ENCODE measurements at regions not wholly inside any gene's neighbourhood (a gene's known extent, or its start where the extent isn't known, plus 50 kb on each side); places are given as distances from the start of the nearest gene placed in this dataset.

DNA sequence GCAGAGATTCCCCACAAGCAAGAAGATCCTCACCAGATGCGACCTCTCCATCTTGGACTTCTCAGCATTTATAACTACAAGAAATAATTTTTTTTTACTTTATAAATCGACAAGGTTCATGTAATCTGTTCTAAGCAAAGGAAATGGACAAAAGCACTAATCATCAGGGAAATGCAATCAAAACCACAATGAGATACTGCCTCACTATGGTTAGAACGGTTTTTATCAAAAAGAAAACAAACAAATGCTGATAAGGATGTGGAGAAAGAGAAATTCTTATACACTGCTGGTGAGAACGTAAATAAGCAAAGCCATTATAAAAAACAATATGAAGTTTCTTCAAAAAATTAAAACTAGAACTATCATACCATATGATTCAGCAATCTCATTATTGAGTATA lies 1382.6 kb downstream of the ARAP2 start:
- CTCF ChIA-PET (ENCODE audit: partially characterized antibody) = no interaction called here

More for the DNA sequence above, 1382.6 kb downstream of the ARAP2 start:
- no peak overlapping the region for H3K14ac ChIP-seq (ENCODE audit: insufficient read length)
- H3K79me2 ChIP-seq (ENCODE audit: control insufficient read depth in 1 of 2, insufficient read depth in 2 of 2, low read length in 2 of 2) = no peaks in the 10 kb centered on the region
- TF ChIP-seq CHD1 (IDR thresholded peaks at IDR 0.05; ENCODE audit: low read depth, low read length) (no peak), SP2 (IDR thresholded peaks at IDR 0.05; ENCODE audit: low read length) (no peak), GABPA (IDR thresholded peaks at IDR 0.05; ENCODE audit: borderline replicate concordance, insufficient read depth, low read length) (no peak), TCF12 (IDR thresholded peaks at IDR 0.05; ENCODE audit: low read depth, low read length) (no peak), BACH1 (IDR thresholded peaks at IDR 0.05; ENCODE audit: low read length) (no peak), POLR2AphosphoS5 (IDR thresholded peaks at IDR 0.05; ENCODE audit: low read depth, low read length) (no peak), JUN (IDR thresholded peaks at IDR 0.05; ENCODE audit: low read depth, low read length) (no peak), RAD21 (IDR thresholded peaks at IDR 0.05 in 1 of 2, conservative IDR thresholded peaks at IDR 0.05 in 1 of 2; ENCODE audit: low read depth in 2 of 2, low read length in 2 of 2) (no peak), SAP30 (IDR thresholded peaks at IDR 0.05; ENCODE audit: insufficient read depth, insufficient replicate concordance, low read length) (no peak)
- TF ChIP-seq, protein P1, sequence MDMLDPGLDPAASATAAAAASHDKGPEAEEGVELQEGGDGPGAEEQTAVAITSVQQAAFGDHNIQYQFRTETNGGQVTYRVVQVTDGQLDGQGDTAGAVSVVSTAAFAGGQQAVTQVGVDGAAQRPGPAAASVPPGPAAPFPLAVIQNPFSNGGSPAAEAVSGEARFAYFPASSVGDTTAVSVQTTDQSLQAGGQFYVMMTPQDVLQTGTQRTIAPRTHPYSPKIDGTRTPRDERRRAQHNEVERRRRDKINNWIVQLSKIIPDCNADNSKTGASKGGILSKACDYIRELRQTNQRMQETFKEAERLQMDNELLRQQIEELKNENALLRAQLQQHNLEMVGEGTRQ (IDR thresholded peaks at IDR 0.05; ENCODE audit: low read length) = no peak
- H3K4ac ChIP-seq (replicated peaks; ENCODE audit: insufficient read length, low read depth, low read length) = no peak overlapping the region
- H3K4me3 ChIP-seq (ENCODE audit: extremely low read depth in 1 of 4, insufficient read depth in 2 of 4, low read depth in 3 of 4, low read length in 4 of 4) = no peak overlapping the region
- FAIRE-seq (no peak), DNase-seq (ENCODE audit: low read depth in 1 of 2, low spot score in 2 of 2) (no peak)
- no peaks in the 10 kb centered on the region for H3K4me1 ChIP-seq (replicated peaks in 1 of 4; ENCODE audit: control insufficient read depth in 3 of 4, insufficient read depth in 4 of 4, low read length in 3 of 4)
- no peak overlapping the region for H4K5ac ChIP-seq (ENCODE audit: insufficient read length, low read depth, low read length)
- H3K56ac ChIP-seq (replicated peaks; ENCODE audit: insufficient read length, low read depth, low read length) = no peak overlapping the region
- no peak overlapping the region for H2BK15ac ChIP-seq (ENCODE audit: low read length)
- H2BK120ac ChIP-seq (replicated peaks; ENCODE audit: low read depth, low read length) = no peak overlapping the region
- H3K79me1 ChIP-seq (ENCODE audit: low read depth, low read length) = no peaks in the 10 kb centered on the region
- H3K27ac ChIP-seq (ENCODE audit: low read depth, low read length) = no peak overlapping the region
- no peaks in the 10 kb centered on the region for H4K20me1 ChIP-seq (replicated peaks in 1 of 2; ENCODE audit: control insufficient read depth in 1 of 2, insufficient read depth in 2 of 2, low read length in 2 of 2)
- H2BK5ac ChIP-seq (ENCODE audit: low read depth, low read length) = no peak overlapping the region
- H4K91ac ChIP-seq (replicated peaks; ENCODE audit: insufficient read length, low read length) = no peak overlapping the region
- H3K27me3 ChIP-seq (replicated peaks in 1 of 4; ENCODE audit: control insufficient read depth in 3 of 4, extremely low read depth in 1 of 4, insufficient read depth in 3 of 4, low read length in 3 of 4) = no peaks in the 10 kb centered on the region
- 80% methylated on average over 4 of the region's 4 CpGs; no CpG with 5 or more reads in 1 of the 2 experiments for WGBS, 2 experiments (ENCODE audit: extremely low coverage in 1 of 2, insufficient coverage in 1 of 2, insufficient read length in 1 of 2, insufficient replicate concordance in 2 of 2, low coverage in 1 of 2, low lambda C conversion rate in 2 of 2, missing lambda C conversion rate in 1 of 2)
- no peak overlapping the region for H2BK20ac ChIP-seq (ENCODE audit: low read length)
- H2BK12ac ChIP-seq (ENCODE audit: low read depth, low read length) = no peak overlapping the region
- no peaks in the 10 kb centered on the region for H3K36me3 ChIP-seq (ENCODE audit: control insufficient read depth in 2 of 4, insufficient read depth in 4 of 4, low read length in 3 of 4)
- no peak overlapping the region for H3K4me2 ChIP-seq (ENCODE audit: insufficient read depth in 1 of 2, low read depth in 2 of 2, low read length in 2 of 2)
- H3K9ac ChIP-seq (replicated peaks in 1 of 4; ENCODE audit: extremely low read depth in 1 of 4, low read depth in 3 of 4, low read length in 3 of 4) = no peak overlapping the region
- no peak overlapping the region for H3K18ac ChIP-seq (ENCODE audit: extremely low read depth, low read length)
- no peak overlapping the region for H2AK5ac ChIP-seq (ENCODE audit: low read depth, low read length)
- no peak overlapping the region for H3K23ac ChIP-seq (ENCODE audit: insufficient read length)
- no peak overlapping the region for H2AFZ ChIP-seq (ENCODE audit: low read length)
- no peak overlapping the region for H4K8ac ChIP-seq (ENCODE audit: extremely low read depth, insufficient read depth, low read length)
- H3K23me2 ChIP-seq (ENCODE audit: low read depth, low read length) = no peaks in the 10 kb centered on the region
- no peaks in the 10 kb centered on the region for H3K9me3 ChIP-seq (ENCODE audit: insufficient read depth in 2 of 2, low read depth in 1 of 2, low read length in 1 of 2)
- POLR2A ChIA-PET (ENCODE audit: partially characterized antibody) = no interaction called here
